OCI-LY1 (cell line): ENCODE measurements at regions not wholly inside any gene's neighbourhood (a gene's known extent, or its start where the extent isn't known, plus 50 kb on each side); places are given as distances from the start of the nearest gene placed in this dataset.

Experiments used
- H2AFZ ChIP-seq: fragments of 200-600 bp; sonication (generic), shearing (Covaris generic); 2 replicates; pipeline ENCODE4 v1.6.0; 2014; ENCODE audit warnings: antibody characterized with exemption, mild to moderate bottlenecking, low read length
- H3F3A ChIP-seq: fragments of 200-600 bp; sonication (generic), shearing (Covaris generic); 2 replicates; pipeline ENCODE4 v1.6.0; 2014; ENCODE audit warnings: mild to moderate bottlenecking, antibody characterized with exemption, low read length, moderate library complexity; ENCODE audit not compliant: insufficient read depth
- H3K27ac ChIP-seq: fragments of 200-600 bp; sonication (generic); 2 replicates; pipeline ENCODE4 v1.5.1; 2014; ENCODE audit warnings: low read length, mixed run types, mild to moderate bottlenecking, low read depth; ENCODE audit not compliant: poor library complexity, severe bottlenecking
- H3K27me3 ChIP-seq: fragments of 200-600 bp; sonication (generic); 2 replicates; pipeline ENCODE4 v1.6.0; 2014; ENCODE audit warnings: antibody characterized with exemption, mild to moderate bottlenecking, low read length, moderate library complexity; ENCODE audit not compliant: insufficient read depth
- H3K36me3 ChIP-seq: fragments of 200-600 bp; sonication (generic); 2 replicates; pipeline ENCODE4 v1.6.1; 2014; ENCODE audit warnings: mild to moderate bottlenecking, antibody characterized with exemption, low read length, moderate library complexity, mixed read lengths; ENCODE audit not compliant: insufficient read depth
- H3K4me1 ChIP-seq: fragments of 200-600 bp; sonication (generic); 2 replicates; pipeline ENCODE4 v1.5.1; 2014; ENCODE audit warnings: mild to moderate bottlenecking, low read length, moderate library complexity; ENCODE audit not compliant: insufficient read depth, severe bottlenecking
- H3K4me2 ChIP-seq: fragments of 200-600 bp; sonication (generic), shearing (Covaris generic); 2 replicates; pipeline ENCODE4 v1.6.1; 2014; ENCODE audit warnings: low read length
- H3K4me3 ChIP-seq: fragments of 200-600 bp; sonication (generic); 2 replicates; pipeline ENCODE4 v1.5.1; 2014; ENCODE audit warnings: low read length, low read depth, mild to moderate bottlenecking, mixed read lengths; ENCODE audit not compliant: poor library complexity, severe bottlenecking
- H3K79me2 ChIP-seq: fragments of 200-600 bp; shearing (Covaris generic); 2 replicates; pipeline ENCODE4 v1.6.1; 2016; ENCODE audit warnings: mixed run types, low read length, mixed read lengths; ENCODE audit not compliant: insufficient read depth
- H3K9ac ChIP-seq: fragments of 200-600 bp; sonication (generic), shearing (Covaris generic); 2 replicates; pipeline ENCODE4 v1.6.1; 2014; ENCODE audit warnings: mild to moderate bottlenecking, low read length, mixed read lengths
- H3K9me2 ChIP-seq: fragments of 200-600 bp; sonication (generic), shearing (Covaris generic); 2 replicates; pipeline ENCODE4 v1.6.1; 2014; ENCODE audit warnings: low read depth, mild to moderate bottlenecking, low read length, mixed read lengths
- H3K9me3 ChIP-seq: fragments of 200-600 bp; shearing (Covaris generic); 2 replicates; pipeline ENCODE4 v1.6.1; 2014; ENCODE audit warnings: low read length, mixed read lengths
- H4K20me1 ChIP-seq: fragments of 200-600 bp; sonication (generic), shearing (Covaris generic); 2 replicates; pipeline ENCODE4 v1.6.0; 2016; ENCODE audit warnings: mild to moderate bottlenecking, low read length; ENCODE audit not compliant: insufficient read depth
- EZH2 ChIP-seq: fragments of 200-600 bp; sonication (generic), shearing (Covaris generic); IDR thresholded peaks from 2 replicates; pipeline ENCODE4 v1.8.0; 2017; ENCODE audit warnings: borderline replicate concordance, mixed run types, mild to moderate bottlenecking, antibody characterized with exemption, low read length, moderate library complexity, mixed read lengths
- TF ChIP-seq, protein P1 (sequence below): fragments of 200-600 bp; sonication (generic), shearing (Covaris generic); IDR thresholded peaks from 2 replicates; pipeline ENCODE4 v1.5.1; 2017; ENCODE audit warnings: mild to moderate bottlenecking, antibody characterized with exemption, low read length, moderate library complexity, mixed read lengths

GRCh38 chr10:33087152-33087551 is 129.1 kb upstream of the ITGB1 start:
- no peaks in the 10 kb centered on the region for H3F3A ChIP-seq
- no peaks in the 10 kb centered on the region for H3K9me2 ChIP-seq
- no peak for TF ChIP-seq EZH2
- TF ChIP-seq, protein P1, sequence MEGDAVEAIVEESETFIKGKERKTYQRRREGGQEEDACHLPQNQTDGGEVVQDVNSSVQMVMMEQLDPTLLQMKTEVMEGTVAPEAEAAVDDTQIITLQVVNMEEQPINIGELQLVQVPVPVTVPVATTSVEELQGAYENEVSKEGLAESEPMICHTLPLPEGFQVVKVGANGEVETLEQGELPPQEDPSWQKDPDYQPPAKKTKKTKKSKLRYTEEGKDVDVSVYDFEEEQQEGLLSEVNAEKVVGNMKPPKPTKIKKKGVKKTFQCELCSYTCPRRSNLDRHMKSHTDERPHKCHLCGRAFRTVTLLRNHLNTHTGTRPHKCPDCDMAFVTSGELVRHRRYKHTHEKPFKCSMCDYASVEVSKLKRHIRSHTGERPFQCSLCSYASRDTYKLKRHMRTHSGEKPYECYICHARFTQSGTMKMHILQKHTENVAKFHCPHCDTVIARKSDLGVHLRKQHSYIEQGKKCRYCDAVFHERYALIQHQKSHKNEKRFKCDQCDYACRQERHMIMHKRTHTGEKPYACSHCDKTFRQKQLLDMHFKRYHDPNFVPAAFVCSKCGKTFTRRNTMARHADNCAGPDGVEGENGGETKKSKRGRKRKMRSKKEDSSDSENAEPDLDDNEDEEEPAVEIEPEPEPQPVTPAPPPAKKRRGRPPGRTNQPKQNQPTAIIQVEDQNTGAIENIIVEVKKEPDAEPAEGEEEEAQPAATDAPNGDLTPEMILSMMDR: no peak
- no peaks in the 10 kb centered on the region for H4K20me1 ChIP-seq
- no peaks in the 10 kb centered on the region for H3K4me1 ChIP-seq
- H3K36me3 ChIP-seq: no peaks in the 10 kb centered on the region
- no peak overlapping the region for H3K27ac ChIP-seq
- H3K9ac ChIP-seq: no peak overlapping the region
- H3K4me2 ChIP-seq: no peak overlapping the region
- H3K27me3 ChIP-seq: no peaks in the 10 kb centered on the region
- H3K79me2 ChIP-seq: no peaks in the 10 kb centered on the region
- H2AFZ ChIP-seq: no peak overlapping the region
- H3K4me3 ChIP-seq: no peak overlapping the region
- H3K9me3 ChIP-seq: no peaks in the 10 kb centered on the region

- TF ChIP-seq EZH2: no peak
- TF ChIP-seq, protein P1: no peak
- Histone ChIP-seq H3K36me3 (no peaks in the 10 kb centered on the region), H3K4me1 (no peaks in the 10 kb centered on the region), H3K9me3 (no peaks in the 10 kb centered on the region), H3K79me2 (no peaks in the 10 kb centered on the region), H3K27ac (no peak overlapping the region), H3K4me2 (no peak overlapping the region), H3K27me3 (no peaks in the 10 kb centered on the region), H2AFZ (no peak overlapping the region), H3K9ac (no peak overlapping the region), H4K20me1 (no peaks in the 10 kb centered on the region), H3K9me2 (no peaks in the 10 kb centered on the region), H3K4me3 (no peak overlapping the region), H3F3A (no peaks in the 10 kb centered on the region)
Observed at GRCh38 chr10:33086100-33086499, 128.1 kb upstream of the ITGB1 start.

- H3K27ac ChIP-seq: no peak overlapping the region
- no peaks in the 10 kb centered on the region for H4K20me1 ChIP-seq
- H3K9me2 ChIP-seq: no peaks in the 10 kb centered on the region
- no peaks in the 10 kb centered on the region for H3K4me1 ChIP-seq
- H3F3A ChIP-seq: no peaks in the 10 kb centered on the region
- H3K4me3 ChIP-seq: no peak overlapping the region
- no peak overlapping the region for H2AFZ ChIP-seq
- no peak for TF ChIP-seq EZH2
- TF ChIP-seq, protein P1: no peak
- H3K27me3 ChIP-seq: no peaks in the 10 kb centered on the region
- H3K9ac ChIP-seq: no peak overlapping the region
- no peaks in the 10 kb centered on the region for H3K36me3 ChIP-seq
- H3K4me2 ChIP-seq: no peak overlapping the region
- H3K9me3 ChIP-seq: no peaks in the 10 kb centered on the region
- no peaks in the 10 kb centered on the region for H3K79me2 ChIP-seq
Observed at GRCh38 chr10:33085313-33085833, 127.3 kb upstream of the ITGB1 start.
